Parathyroid adenoma (tissue), 2 donors: ENCODE measurements at regions not wholly inside any gene's neighbourhood (a gene's known extent, or its start where the extent isn't known, plus 50 kb on each side); places are given as distances from the start of the nearest gene placed in this dataset.

Experiments
- H2AFZ ChIP-seq: fragments of 300-600 bp; sonication (generic); one replicate; pipeline ENCODE4 v1.7.0; 2017; ENCODE audit warnings: antibody characterized with exemption, mild to moderate bottlenecking
- H3K27ac ChIP-seq: fragments of 300-600 bp; sonication (generic); one replicate; pipeline ENCODE4 v1.7.0; 2017
- H3K27me3 ChIP-seq: fragments of 300-600 bp; sonication (generic); one replicate; pipeline ENCODE4 v1.7.0; 2017; ENCODE audit warnings: low read length; ENCODE audit not compliant: control insufficient read depth, insufficient read depth
- H3K36me3 ChIP-seq: fragments of 300-600 bp; sonication (generic); one replicate; pipeline ENCODE4 v1.7.0; 2017; ENCODE audit warnings: low read length; ENCODE audit not compliant: control insufficient read depth, insufficient read depth
- H3K4me1 ChIP-seq: fragments of 300-600 bp; sonication (generic); one replicate; pipeline ENCODE4 v1.7.0; 2017; ENCODE audit warnings: control low read depth
- H3K4me2 ChIP-seq: fragments of 300-600 bp; sonication (generic); one replicate; pipeline ENCODE4 v1.7.0; 2017; ENCODE audit warnings: low read length
- H3K4me3 ChIP-seq: fragments of 300-600 bp; sonication (generic); one replicate; pipeline ENCODE4 v1.7.0; 2017; ENCODE audit warnings: low read depth, low read length
- H3K79me2 ChIP-seq: fragments of 300-600 bp; sonication (generic); one replicate; pipeline ENCODE4 v1.7.0; 2017; ENCODE audit warnings: control low read depth
- H3K9ac ChIP-seq: fragments of 300-600 bp; sonication (generic); one replicate; pipeline ENCODE4 v1.7.0; 2017; ENCODE audit warnings: mild to moderate bottlenecking
- H3K9me3 ChIP-seq: fragments of 300-600 bp; sonication (generic); one replicate; pipeline ENCODE4 v1.7.0; 2017; ENCODE audit warnings: low read length; ENCODE audit not compliant: control insufficient read depth
- TF ChIP-seq, protein P1 (sequence below): fragments of 300-600 bp; sonication (generic); IDR thresholded peaks from one replicate; pipeline ENCODE4 v1.7.0; 2017; ENCODE audit warnings: antibody characterized with exemption, mild to moderate bottlenecking
- donor health status: primary hyperparathyroidism.

DNA sequence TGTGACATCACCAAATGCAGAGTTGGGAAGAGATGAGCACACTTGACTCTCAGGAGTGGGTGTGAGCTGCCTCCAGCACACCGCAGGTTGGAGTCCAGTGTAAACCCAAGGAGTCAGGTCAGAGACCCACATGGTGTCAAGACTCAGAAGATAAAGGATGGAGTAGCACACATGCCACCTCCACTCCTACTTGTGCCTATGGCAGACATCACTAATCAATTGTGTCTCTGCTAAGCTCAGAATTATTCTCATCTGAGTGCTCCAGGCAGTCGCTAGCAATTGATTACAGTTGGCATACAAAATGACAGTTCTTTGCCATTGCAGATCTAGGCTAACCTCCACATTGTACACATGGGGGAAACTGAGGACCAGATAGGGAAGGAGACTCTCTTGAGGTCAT is 187.1 kb downstream of the RPS24 start:
- no peak overlapping the region for H2AFZ ChIP-seq
- no peaks in the 10 kb centered on the region for H3K79me2 ChIP-seq
- no peaks in the 10 kb centered on the region for H3K9me3 ChIP-seq
- H3K4me2 ChIP-seq, result no peak overlapping the region
- H3K27me3 ChIP-seq, result no peaks in the 10 kb centered on the region
- TF ChIP-seq, protein P1, sequence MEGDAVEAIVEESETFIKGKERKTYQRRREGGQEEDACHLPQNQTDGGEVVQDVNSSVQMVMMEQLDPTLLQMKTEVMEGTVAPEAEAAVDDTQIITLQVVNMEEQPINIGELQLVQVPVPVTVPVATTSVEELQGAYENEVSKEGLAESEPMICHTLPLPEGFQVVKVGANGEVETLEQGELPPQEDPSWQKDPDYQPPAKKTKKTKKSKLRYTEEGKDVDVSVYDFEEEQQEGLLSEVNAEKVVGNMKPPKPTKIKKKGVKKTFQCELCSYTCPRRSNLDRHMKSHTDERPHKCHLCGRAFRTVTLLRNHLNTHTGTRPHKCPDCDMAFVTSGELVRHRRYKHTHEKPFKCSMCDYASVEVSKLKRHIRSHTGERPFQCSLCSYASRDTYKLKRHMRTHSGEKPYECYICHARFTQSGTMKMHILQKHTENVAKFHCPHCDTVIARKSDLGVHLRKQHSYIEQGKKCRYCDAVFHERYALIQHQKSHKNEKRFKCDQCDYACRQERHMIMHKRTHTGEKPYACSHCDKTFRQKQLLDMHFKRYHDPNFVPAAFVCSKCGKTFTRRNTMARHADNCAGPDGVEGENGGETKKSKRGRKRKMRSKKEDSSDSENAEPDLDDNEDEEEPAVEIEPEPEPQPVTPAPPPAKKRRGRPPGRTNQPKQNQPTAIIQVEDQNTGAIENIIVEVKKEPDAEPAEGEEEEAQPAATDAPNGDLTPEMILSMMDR, result no peak
- peaks cover 15% of the 10 kb centered on the region for H3K4me1 ChIP-seq
- no peak overlapping the region for H3K9ac ChIP-seq
- no peaks in the 10 kb centered on the region for H3K36me3 ChIP-seq
- no peak overlapping the region for H3K27ac ChIP-seq
- H3K4me3 ChIP-seq, result no peak overlapping the region

DNA sequence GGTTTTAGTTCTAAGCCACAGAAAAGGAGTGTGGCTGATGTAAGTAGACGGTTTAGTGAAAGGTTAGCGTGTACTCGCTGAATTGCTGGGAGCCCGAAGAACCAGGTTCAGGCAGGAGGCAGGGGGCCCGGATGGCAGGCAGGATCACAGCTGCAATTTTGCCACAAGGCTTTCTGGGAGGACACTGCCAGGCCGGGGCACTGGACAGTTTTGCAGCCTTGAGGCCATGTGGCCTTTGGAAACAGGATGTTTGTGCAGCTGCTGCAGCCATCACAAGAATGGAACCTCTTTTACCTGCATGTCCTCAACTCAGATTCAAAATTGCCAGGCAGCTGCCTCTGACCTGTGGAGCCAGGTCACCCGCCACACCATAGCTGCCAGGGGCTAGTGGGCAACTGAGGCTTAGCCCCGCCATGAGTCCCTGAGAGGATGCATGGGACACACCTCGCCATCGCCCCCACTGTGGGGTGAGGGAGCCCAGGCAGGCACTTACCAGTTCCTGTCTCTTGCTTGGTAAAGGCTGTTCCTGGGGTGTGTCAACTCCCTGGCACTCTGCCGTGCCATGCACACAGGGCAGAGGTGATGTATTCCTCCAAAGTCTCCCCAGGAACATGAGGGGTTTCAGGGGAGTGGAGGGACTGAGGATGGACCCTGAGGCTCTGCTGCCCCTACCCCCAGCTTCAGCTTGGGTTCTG is 188.6 kb downstream of the RPS24 start:
- Histone ChIP-seq H3K27me3 (no peaks in the 10 kb centered on the region), H3K36me3 (no peaks in the 10 kb centered on the region), H3K9me3 (no peaks in the 10 kb centered on the region), H3K4me3 (no peak overlapping the region), H3K79me2 (no peaks in the 10 kb centered on the region), H3K27ac (no peak overlapping the region), H3K9ac (no peak overlapping the region), H3K4me2 (no peak overlapping the region), H2AFZ (no peak overlapping the region), H3K4me1 (peaks cover 11% of the 10 kb centered on the region)
- TF ChIP-seq, protein P1, result no peak

DNA sequence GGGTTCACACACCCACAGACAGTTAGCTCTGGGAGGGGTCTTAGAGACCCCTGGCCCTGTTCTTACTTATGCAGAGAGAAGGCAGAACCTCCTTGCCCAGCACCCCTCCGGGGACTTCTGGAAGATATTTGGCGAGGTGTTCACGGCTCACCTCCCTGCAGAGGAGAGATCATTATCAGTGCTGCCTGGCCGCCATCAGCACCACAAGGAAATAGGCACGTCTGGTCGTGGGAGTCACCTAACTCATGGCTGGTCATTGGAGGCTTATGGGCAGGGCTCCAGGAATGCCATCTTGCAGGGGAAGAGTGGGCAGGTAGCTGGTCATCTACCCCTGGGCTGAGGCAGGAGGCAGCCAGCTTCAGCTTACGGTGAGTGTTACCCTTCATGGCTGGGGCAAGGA is 189.4 kb downstream of the RPS24 start:
- Histone ChIP-seq H3K4me1 (peaks cover 11% of the 10 kb centered on the region), H3K36me3 (no peaks in the 10 kb centered on the region), H2AFZ (peak overlapping the region; percentile 34), H3K27me3 (no peaks in the 10 kb centered on the region), H3K9ac (no peak overlapping the region), H3K4me2 (peak overlapping the region; percentile 1), H3K9me3 (no peaks in the 10 kb centered on the region), H3K79me2 (no peaks in the 10 kb centered on the region), H3K27ac (no peak overlapping the region), H3K4me3 (no peak overlapping the region)
- TF ChIP-seq, protein P1, result no peak

DNA sequence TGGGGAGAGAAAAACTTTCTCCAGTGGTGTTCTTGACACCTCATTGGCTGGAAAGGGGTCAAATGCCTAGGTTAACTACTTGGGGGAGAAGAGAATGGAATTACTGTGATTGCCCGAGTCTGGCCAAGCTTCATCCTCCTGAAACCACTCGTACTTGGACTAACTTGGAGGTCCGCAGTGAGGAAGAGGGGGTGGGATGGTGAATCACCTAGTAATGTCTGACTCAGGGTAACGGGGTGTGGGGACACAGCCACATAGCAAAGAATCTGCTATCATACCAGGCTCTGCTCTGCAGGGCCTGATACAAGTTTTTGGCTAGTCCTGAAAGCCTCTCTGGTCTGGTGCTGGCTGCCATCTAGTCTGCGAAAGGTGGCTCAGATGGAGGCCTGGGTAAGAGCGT is 190.9 kb downstream of the RPS24 start:
- H3K9me3 ChIP-seq, result no peaks in the 10 kb centered on the region
- H3K36me3 ChIP-seq, result no peaks in the 10 kb centered on the region
- H3K9ac ChIP-seq, result no peak overlapping the region
- TF ChIP-seq, protein P1, result no peak
- H3K79me2 ChIP-seq, result no peaks in the 10 kb centered on the region
- no peak overlapping the region for H2AFZ ChIP-seq
- H3K4me2 ChIP-seq, result no peak overlapping the region
- H3K27ac ChIP-seq, result no peak overlapping the region
- no peaks in the 10 kb centered on the region for H3K27me3 ChIP-seq
- no peak overlapping the region for H3K4me3 ChIP-seq
- peaks cover 11% of the 10 kb centered on the region for H3K4me1 ChIP-seq

DNA sequence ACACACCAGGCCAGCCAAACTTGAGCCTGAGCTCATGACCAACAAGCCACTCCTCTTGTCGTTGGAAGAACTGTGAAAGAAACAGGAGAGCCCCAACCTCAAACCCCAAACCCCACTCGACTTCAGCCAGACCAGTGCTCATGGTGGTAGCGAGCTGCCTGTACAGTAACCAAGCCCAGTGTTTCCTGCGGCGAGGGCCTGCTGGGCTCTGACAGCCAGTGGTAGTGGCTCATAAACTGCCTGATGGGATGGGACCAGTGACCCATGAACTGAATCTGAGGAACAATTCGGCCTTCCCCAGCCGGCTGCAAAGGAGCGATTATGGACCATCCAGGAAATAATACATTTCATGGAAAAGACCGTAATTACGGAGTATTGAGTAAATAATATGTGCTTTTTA is 191.9 kb downstream of the RPS24 start:
- Histone ChIP-seq H3K27me3 (no peaks in the 10 kb centered on the region), H3K79me2 (no peaks in the 10 kb centered on the region), H2AFZ (no peak overlapping the region), H3K4me2 (no peak overlapping the region), H3K4me1 (peaks cover 11% of the 10 kb centered on the region), H3K36me3 (no peaks in the 10 kb centered on the region), H3K4me3 (no peak overlapping the region), H3K27ac (no peak overlapping the region), H3K9ac (no peak overlapping the region), H3K9me3 (no peaks in the 10 kb centered on the region)
- TF ChIP-seq, protein P1, result no peak
